ENCODE measurements at regions not wholly inside any gene's neighbourhood (a gene's known extent, or its start where the extent isn't known, plus 50 kb on each side); places are given as distances from the start of the nearest gene placed in this dataset.

- TF ChIP-seq, protein P1, sequence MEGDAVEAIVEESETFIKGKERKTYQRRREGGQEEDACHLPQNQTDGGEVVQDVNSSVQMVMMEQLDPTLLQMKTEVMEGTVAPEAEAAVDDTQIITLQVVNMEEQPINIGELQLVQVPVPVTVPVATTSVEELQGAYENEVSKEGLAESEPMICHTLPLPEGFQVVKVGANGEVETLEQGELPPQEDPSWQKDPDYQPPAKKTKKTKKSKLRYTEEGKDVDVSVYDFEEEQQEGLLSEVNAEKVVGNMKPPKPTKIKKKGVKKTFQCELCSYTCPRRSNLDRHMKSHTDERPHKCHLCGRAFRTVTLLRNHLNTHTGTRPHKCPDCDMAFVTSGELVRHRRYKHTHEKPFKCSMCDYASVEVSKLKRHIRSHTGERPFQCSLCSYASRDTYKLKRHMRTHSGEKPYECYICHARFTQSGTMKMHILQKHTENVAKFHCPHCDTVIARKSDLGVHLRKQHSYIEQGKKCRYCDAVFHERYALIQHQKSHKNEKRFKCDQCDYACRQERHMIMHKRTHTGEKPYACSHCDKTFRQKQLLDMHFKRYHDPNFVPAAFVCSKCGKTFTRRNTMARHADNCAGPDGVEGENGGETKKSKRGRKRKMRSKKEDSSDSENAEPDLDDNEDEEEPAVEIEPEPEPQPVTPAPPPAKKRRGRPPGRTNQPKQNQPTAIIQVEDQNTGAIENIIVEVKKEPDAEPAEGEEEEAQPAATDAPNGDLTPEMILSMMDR (IDR thresholded peaks at IDR 0.05) = no peak
- TF ChIP-seq POLR2A (IDR thresholded peaks at IDR 0.05) = no peak
These were observed 145.5 kb upstream of the BLID start for GRCh38 chr11:122261546-122261945.

Data from tibial nerve (tissue), 3 donors.